Epithelial cell of proximal tubule (primary cell): ENCODE measurements at regions not wholly inside any gene's neighbourhood (a gene's known extent, or its start where the extent isn't known, plus 50 kb on each side); places are given as distances from the start of the nearest gene placed in this dataset.

ENCODE experiments used
- DNase-seq: peaks from one replicate; pipeline ENCODE4 v3.0.0-alpha.2; 2011; ENCODE audit warnings: low read depth
- H3K4me3 ChIP-seq: 2 replicates; pipeline ENCODE4 v1.5.1; 2011; ENCODE audit warnings: low read depth, mild to moderate bottlenecking, low read length
- TF ChIP-seq, protein P1 (sequence below): conservative IDR thresholded peaks from 2 replicates; pipeline ENCODE4 v1.5.1; 2012; ENCODE audit warnings: low read depth, mild to moderate bottlenecking, low read length

DNA sequence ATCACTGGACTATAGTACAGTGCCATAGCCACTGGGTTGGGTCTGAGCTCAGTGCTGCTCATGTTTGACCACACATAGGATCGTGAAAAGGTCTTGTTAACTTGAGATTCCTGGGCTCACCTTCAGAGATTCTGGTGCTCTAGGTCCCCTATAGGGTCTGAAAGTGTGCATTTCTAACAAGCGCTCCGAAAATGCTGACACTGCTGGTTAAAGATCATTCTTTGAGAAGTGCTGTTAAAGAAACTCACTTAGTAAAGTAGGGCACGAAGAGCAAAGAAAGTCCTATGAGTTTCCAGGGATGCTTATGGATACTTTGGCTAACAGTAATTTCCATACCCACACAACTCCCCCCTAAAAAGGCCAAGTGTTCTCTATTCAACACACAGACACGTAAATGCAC lies 108.1 kb upstream of the PAX6 start:
- no peak for DNase-seq
- TF ChIP-seq, protein P1, sequence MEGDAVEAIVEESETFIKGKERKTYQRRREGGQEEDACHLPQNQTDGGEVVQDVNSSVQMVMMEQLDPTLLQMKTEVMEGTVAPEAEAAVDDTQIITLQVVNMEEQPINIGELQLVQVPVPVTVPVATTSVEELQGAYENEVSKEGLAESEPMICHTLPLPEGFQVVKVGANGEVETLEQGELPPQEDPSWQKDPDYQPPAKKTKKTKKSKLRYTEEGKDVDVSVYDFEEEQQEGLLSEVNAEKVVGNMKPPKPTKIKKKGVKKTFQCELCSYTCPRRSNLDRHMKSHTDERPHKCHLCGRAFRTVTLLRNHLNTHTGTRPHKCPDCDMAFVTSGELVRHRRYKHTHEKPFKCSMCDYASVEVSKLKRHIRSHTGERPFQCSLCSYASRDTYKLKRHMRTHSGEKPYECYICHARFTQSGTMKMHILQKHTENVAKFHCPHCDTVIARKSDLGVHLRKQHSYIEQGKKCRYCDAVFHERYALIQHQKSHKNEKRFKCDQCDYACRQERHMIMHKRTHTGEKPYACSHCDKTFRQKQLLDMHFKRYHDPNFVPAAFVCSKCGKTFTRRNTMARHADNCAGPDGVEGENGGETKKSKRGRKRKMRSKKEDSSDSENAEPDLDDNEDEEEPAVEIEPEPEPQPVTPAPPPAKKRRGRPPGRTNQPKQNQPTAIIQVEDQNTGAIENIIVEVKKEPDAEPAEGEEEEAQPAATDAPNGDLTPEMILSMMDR = no peak
- no peak overlapping the region for H3K4me3 ChIP-seq

DNA sequence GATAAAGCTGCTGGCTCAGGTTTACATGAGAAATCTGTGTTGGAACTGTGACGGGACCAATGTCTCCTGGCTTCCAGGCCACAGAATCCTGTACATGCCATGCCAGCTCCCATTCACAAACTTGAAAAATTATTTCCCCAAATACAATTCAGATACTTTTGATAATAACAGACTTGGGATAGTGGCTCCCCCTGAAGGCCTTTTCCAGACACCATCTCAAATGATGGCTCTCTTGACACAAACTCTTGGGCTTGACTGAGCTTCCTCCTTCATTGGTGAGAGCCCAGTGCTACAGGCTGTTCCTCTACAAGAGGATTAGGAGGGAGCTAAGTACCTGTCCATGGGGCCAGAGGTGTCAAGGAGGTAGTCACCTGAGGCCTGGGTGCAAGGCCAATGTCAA lies 104.7 kb upstream of the PAX6 start:
- H3K4me3 ChIP-seq = no peak overlapping the region
- TF ChIP-seq, protein P1 = no peak
- DNase-seq = no peak

DNA sequence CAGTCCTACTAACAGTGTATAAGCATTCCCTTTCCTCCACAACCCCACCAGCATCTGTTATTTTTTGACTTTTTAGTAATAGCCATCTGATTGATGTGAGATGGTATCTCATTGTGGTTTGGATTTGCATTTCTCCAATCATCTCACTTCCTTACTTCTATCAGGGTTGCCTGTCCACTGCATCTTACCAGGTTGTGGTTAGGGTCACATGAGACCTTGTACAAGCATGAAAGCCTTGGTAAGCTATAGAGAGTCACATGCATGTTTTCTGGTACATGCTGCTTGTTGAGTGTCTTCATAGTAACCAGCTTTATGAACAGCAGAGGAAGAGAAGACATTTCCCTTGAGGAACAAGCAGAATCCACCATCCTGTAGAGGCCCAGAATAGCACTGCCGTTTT lies 102.9 kb upstream of the PAX6 start:
- no peak for DNase-seq
- TF ChIP-seq, protein P1 = no peak
- no peak overlapping the region for H3K4me3 ChIP-seq

- no peak for DNase-seq
- TF ChIP-seq, protein P1 = no peak
- H3K4me3 ChIP-seq = no peak overlapping the region
Observed at GRCh38 chr11:31912808-31913207, 101.7 kb upstream of the PAX6 start.

GRCh38 chr11:31910950-31911576 lies 99.9 kb upstream of the PAX6 start:
- no peak for DNase-seq
- no peak overlapping the region for H3K4me3 ChIP-seq
- TF ChIP-seq, protein P1 = no peak

- TF ChIP-seq, protein P1 = no peak
- no peak for DNase-seq
- H3K4me3 ChIP-seq = no peak overlapping the region
Observed at GRCh38 chr11:31903225-31904074, 92.3 kb upstream of the PAX6 start.
